Endodermal cell (in vitro differentiated cells): ENCODE measurements at regions not wholly inside any gene's neighbourhood (a gene's known extent, or its start where the extent isn't known, plus 50 kb on each side); places are given as distances from the start of the nearest gene placed in this dataset.

Experiments
- DNase-seq: peaks from one replicate; pipeline ENCODE4 v3.0.0-alpha.2; 2017
- H3K27ac ChIP-seq: 2 replicates; pipeline ENCODE4 v1.5.1; 2013; ENCODE audit warnings: mild to moderate bottlenecking, low read depth, low read length, moderate library complexity
- H3K27me3 ChIP-seq: 2 replicates; pipeline ENCODE4 v1.6.1; 2013; ENCODE audit warnings: mild to moderate bottlenecking, low read length, moderate library complexity; ENCODE audit not compliant: insufficient read depth, control insufficient read depth, poor library complexity, severe bottlenecking
- H3K36me3 ChIP-seq: 2 replicates; pipeline ENCODE4 v1.7.0; 2013; ENCODE audit warnings: mild to moderate bottlenecking, low read length, moderate library complexity; ENCODE audit not compliant: control insufficient read depth, insufficient read depth
- H3K4me1 ChIP-seq: one replicate; pipeline ENCODE4 v1.7.0; 2013; ENCODE audit warnings: low read length; ENCODE audit not compliant: control insufficient read depth, insufficient read depth
- H3K4me3 ChIP-seq: 2 replicates; pipeline ENCODE4 v1.5.1; 2013; ENCODE audit warnings: mild to moderate bottlenecking, low read length, moderate library complexity
- H3K9ac ChIP-seq: 2 replicates; pipeline ENCODE4 v1.6.1; 2013; ENCODE audit warnings: mild to moderate bottlenecking, low read length, moderate library complexity; ENCODE audit not compliant: poor library complexity, severe bottlenecking; ENCODE audit errors: extremely low read depth
- H3K9me3 ChIP-seq: 2 replicates; pipeline ENCODE4 v1.6.1; 2013; ENCODE audit warnings: mild to moderate bottlenecking, low read length, moderate library complexity; ENCODE audit not compliant: control insufficient read depth
- H3K27ac Mint-ChIP-seq: 2 replicates; pipeline ENCODE4 v1.8.0; 2020; ENCODE audit warnings: mixed read lengths
- H3K27me3 Mint-ChIP-seq: 2 replicates; pipeline ENCODE4 v1.8.0; 2021; ENCODE audit warnings: mild to moderate bottlenecking, mixed read lengths; ENCODE audit not compliant: insufficient read depth
- H3K36me3 Mint-ChIP-seq: 2 replicates; pipeline ENCODE4 v1.8.0; 2020; ENCODE audit warnings: low read depth, mixed read lengths
- H3K4me1 Mint-ChIP-seq: 2 replicates; pipeline ENCODE4 v1.8.0; 2020; ENCODE audit warnings: mixed read lengths
- H3K4me3 Mint-ChIP-seq: 2 replicates; pipeline ENCODE4 v1.8.0; 2020; ENCODE audit warnings: mild to moderate bottlenecking, moderate library complexity, mixed read lengths
- H3K9me3 Mint-ChIP-seq: 2 replicates; pipeline ENCODE4 v1.8.0; 2020; ENCODE audit warnings: mild to moderate bottlenecking, mixed read lengths
- CTCF ChIP-seq: fragments of 200-600 bp; sonication (generic); conservative IDR thresholded peaks from 2 replicates; pipeline ENCODE4 v1.5.0; 2021; ENCODE audit warnings: antibody characterized with exemption, mild to moderate bottlenecking
- WGBS, 2 experiments: methylation state at CpG; one replicate each; pipeline versions ENCODE4 v1.1.5 to v1.1.7; 2013; ENCODE audit warnings: missing lambda C conversion rate in 2 of 2, mixed read lengths in 1 of 2; ENCODE audit not compliant: insufficient coverage in 1 of 2, insufficient read length in 1 of 2; 5-methylcytosine and 5-hydroxymethylcytosine counted together

- H3K4me3 Mint-ChIP-seq = no peak overlapping the region
- H3K4me3 ChIP-seq = no peak overlapping the region
- no peaks in the 10 kb centered on the region for H3K36me3 Mint-ChIP-seq
- H3K27ac Mint-ChIP-seq = peak overlapping the region; percentile 15
- DNase-seq = no peak
- WGBS, 2 experiments = 100% methylated on average over 2 of the region's 2 CpGs; no CpG with 5 or more reads in 1 of the 2 experiments
- peaks cover 6% of the 10 kb centered on the region for H3K4me1 Mint-ChIP-seq
- H3K27me3 Mint-ChIP-seq = no peaks in the 10 kb centered on the region
- H3K27me3 ChIP-seq = no peaks in the 10 kb centered on the region
- no peak overlapping the region for H3K9ac ChIP-seq
- H3K27ac ChIP-seq = no peak overlapping the region
- no peaks in the 10 kb centered on the region for H3K9me3 Mint-ChIP-seq
- H3K4me1 ChIP-seq = peaks cover 2% of the 10 kb centered on the region
- TF ChIP-seq CTCF = no peak
- no peaks in the 10 kb centered on the region for H3K9me3 ChIP-seq
- H3K36me3 ChIP-seq = no peaks in the 10 kb centered on the region
Measured at GRCh38 chr1:192445241-192445640, 128.4 kb downstream of the RGS21 start.

- Histone ChIP-seq H3K27ac (no peak overlapping the region), H3K9ac (no peak overlapping the region), H3K4me3 (no peak overlapping the region), H3K36me3 (no peaks in the 10 kb centered on the region), H3K4me1 (peaks cover 2% of the 10 kb centered on the region), H3K9me3 (no peaks in the 10 kb centered on the region), H3K27me3 (no peaks in the 10 kb centered on the region)
- H3K27ac Mint-ChIP-seq = no peak overlapping the region
- H3K36me3 Mint-ChIP-seq = no peaks in the 10 kb centered on the region
- peaks cover 6% of the 10 kb centered on the region for H3K4me1 Mint-ChIP-seq
- no peaks in the 10 kb centered on the region for H3K27me3 Mint-ChIP-seq
- WGBS, 2 experiments = 0 to 29% methylated on average over 1 to 7 of the region's 7 CpGs
- no peaks in the 10 kb centered on the region for H3K9me3 Mint-ChIP-seq
- no peak overlapping the region for H3K4me3 Mint-ChIP-seq
- peak; percentile 93 for TF ChIP-seq CTCF
- peak; percentile 73 for DNase-seq
Measured at GRCh38 chr1:192445839-192446489, 129.2 kb downstream of the RGS21 start.

- no peaks in the 10 kb centered on the region for H3K9me3 Mint-ChIP-seq
- no peaks in the 10 kb centered on the region for H3K27me3 Mint-ChIP-seq
- H3K4me1 Mint-ChIP-seq = peaks cover 6% of the 10 kb centered on the region
- Histone ChIP-seq H3K4me1 (peaks cover 2% of the 10 kb centered on the region), H3K27me3 (no peaks in the 10 kb centered on the region), H3K27ac (no peak overlapping the region), H3K9ac (no peak overlapping the region), H3K9me3 (no peaks in the 10 kb centered on the region), H3K4me3 (no peak overlapping the region), H3K36me3 (no peaks in the 10 kb centered on the region)
- no peak overlapping the region for H3K27ac Mint-ChIP-seq
- H3K36me3 Mint-ChIP-seq = no peaks in the 10 kb centered on the region
- H3K4me3 Mint-ChIP-seq = no peak overlapping the region
- no peak for DNase-seq
- no peak for TF ChIP-seq CTCF
Measured at GRCh38 chr1:192448026-192448578, 127.5 kb upstream of the RGS1 start.
